ENCODE measurements at regions not wholly inside any gene's neighbourhood (a gene's known extent, or its start where the extent isn't known, plus 50 kb on each side); places are given as distances from the start of the nearest gene placed in this dataset.
A peak's percentile ranks its signal among the peaks of the same experiment; 100 is the strongest.
"Not testable (repeated sequence)": the region's sequence is repeated elsewhere in the genome, so short reads cannot be mapped to it uniquely, and the experiment has no call there.

DNA sequence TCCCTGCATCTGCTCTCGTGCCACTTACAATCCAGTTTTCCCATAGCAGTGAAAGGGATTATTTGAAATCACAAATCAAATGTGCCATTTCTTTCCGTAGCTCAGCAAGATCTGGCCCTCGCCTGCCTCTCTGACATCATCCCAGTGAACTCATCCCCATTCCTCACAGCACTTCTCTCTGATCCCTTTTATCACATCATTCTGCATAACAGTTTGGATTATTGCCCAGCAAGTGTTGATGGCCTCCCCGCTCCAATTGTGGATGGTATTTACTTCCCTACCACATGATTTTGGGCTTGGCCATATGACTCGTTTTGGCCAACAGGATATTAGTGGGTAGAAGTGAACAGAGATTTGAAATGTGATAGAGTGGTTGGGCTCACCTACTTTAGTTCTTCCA, 185.0 kb downstream of the NPIPA7 start:
- not testable (repeated sequence) for DNase-seq

DNA sequence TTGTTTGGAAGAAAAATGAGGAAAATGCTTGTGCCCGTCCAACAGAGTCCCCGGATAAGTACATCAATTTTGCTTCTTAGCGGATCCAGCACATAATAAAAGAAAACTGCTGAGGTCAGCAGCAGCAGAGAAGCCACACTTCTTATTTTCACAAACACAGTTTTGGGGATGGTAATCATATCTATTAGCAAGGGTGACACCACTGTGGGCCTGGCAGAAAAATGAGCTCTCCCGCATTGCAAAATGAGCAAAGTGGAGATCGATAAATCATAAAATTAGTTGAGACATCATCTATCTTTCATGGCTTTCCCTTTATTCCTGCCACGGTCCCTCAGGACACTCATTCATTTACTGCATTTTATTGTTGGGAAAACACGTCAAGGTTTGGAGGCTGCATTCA, 186.4 kb downstream of the NPIPA7 start:
- DNase-seq: not testable (repeated sequence)

DNA sequence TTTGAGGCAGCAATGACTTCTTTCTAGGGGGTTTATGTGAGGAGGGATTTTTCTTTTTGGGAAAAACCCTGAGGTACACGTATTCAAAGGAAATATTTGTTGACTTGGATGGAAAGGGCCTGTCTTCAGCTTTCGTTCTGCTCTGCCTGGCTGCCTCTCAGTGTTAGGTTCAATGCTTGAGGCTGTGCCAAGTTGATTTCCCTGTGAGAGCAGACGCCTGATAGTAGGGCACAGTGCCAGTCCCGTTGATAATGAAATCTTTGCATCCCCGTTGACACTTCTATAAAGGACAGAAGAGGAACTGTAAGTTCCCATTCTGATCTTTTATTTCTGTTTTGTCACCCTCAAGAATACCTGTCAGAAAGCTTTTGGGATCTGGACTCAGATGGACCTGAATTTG, 191.1 kb downstream of the NPIPA7 start:
- DNase-seq: not testable (repeated sequence)

DNA sequence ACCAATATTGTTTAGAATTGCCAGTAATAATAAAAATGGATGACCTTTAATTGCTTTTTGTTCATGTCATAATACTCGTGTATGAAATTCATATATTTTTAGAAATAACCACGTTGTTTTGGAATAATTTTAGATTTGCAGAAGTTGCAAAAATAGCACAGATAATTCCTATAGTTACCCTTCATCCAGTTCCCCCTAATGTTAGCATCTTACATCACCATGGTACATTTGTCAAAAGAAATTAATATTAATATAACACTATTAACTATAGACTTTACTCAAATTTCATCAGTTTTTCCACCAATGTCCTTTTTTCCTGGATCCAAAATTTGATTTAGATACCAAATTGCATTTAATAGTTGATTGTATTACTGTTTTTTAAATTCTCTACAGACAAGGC, 191.9 kb downstream of the NPIPA7 start:
- DNase-seq: not testable (repeated sequence)

DNA sequence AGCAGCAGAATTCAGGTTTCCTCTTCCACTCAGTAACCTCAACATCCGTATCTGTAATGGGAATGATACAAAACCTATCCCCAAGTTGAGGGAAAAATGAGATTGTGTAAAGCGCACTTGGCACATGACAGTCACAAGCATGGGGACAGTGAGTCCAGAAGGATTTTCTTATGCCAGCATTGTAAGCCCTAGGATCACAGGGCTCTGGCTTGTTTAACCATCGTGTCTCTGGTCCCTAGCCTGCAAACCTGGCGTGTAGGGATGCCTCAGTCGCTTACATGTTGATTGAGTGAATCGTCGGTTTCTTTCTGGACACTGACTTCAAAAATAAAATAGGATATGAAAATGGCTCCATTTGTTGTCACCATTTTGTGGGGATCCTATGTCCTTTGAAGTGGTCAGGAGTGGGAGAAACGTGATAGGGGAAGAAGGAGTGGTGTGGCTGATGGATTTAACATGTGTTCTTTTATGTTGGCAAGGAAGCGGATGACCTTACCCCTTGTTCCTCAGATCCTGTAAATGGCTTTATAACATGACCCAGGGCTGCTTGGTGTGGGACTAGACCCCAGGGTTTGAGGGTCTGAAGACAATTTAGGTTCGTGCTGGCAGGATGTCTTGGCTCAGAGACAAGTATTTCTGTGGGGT, 193.3 kb downstream of the NPIPA7 start:
- not testable (repeated sequence) for DNase-seq

DNA sequence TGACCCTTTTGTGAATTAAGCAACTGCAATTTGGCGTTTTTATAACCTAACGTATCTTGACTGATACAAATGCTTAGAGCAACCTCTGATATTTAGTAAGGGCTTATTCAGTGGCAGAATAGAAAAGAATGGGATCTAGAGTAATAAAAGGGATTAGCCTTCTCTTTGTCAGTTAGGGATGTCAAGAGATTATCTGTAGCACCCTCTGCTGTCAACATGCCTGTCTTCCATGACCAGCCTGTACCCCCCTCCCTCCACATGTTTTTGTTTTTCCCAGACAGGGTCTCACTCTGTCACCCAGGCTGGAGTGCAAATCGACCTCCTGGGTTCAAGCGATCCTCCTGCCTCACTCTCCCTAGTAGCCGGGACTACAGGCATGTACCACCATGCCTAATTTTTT, 198.1 kb downstream of the NPIPA7 start:
- DNase-seq: not testable (repeated sequence)

DNA sequence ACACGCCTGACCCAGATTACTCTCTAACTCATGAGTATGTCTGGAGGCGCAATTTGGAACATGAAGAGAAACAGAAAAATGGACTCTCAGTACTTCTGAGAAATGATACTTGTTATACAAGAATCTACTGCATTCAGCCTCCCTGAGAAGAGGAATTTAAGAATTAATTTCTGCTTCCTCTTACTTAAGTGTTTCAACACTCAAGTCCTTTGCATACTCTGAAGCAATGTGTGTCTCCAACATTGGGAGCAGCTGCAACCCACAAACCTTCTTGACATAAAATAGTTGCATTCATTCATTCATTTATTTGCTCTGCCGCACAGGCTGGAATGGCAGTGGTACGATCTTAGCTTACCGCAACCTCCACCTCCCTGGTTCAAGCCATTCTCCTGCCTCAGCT, 199.8 kb downstream of the NPIPA7 start:
- no peak for DNase-seq

DNA sequence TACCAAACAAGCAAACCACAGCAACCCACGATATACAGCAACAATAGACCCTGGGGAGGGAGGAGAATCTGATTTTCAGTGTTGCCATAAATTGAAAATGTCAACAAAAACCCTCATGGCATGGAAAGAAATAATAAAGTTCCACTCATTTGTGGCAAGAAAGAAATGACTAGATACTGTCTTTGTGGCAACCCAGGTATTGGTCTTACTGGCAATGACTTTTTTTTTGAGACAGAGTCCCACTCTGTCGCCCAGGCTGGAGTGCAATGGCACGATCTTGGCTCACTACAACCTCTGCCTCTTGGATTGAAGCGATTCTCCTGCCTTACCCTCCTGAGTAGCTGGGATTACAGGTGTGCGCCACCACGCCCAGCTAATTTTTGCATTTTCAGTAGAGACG, 204.0 kb downstream of the NPIPA7 start:
- DNase-seq: not testable (repeated sequence)

DNA sequence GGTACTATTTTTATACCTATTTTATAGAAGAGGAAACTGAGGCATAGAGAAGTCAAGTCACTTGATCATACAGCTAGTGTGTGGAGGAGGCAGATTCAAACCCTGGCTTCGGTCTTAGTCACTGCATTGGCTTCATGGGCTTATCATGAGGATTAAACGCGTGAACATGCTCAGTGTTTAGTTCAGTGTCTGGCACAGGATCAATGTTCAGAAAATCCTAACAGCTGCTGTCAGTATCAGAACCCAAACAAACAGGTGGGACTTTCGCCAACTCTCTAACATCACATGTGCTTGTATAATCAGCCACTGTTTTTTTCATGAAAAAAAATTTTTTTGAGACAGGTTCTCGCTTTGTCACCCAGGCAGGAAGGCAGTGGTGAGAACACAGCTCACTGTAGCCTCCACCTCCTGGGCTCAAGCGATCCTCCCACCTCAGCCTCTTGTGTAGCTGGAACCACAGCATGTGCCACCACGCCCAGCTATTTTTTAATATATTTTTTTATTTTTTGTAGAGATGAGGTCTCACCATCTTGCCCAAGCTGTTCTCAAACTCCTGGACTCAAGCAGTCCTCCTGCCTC, 207.2 kb downstream of the NPIPA7 start:
- not testable (repeated sequence) for DNase-seq

DNA sequence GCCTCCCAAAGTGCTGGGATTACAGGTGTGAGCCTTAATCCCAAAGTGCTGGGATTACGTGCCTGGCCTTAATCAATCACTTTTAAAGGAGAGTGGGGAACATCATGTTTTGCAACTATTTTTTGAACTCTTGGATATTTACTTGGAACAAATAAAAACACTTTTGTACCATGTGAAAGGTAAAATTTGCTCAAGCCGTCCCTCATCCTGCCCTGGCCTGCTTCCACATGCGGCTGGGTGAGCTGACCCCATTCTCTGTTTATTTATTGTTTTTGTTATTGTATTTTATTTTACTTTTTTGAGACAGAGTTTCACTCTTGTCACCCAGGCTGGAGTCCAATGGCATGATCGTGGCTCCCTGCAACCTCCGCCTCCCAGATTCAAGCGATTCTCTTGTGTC, 208.0 kb downstream of the NPIPA7 start:
- DNase-seq: not testable (repeated sequence)

DNA sequence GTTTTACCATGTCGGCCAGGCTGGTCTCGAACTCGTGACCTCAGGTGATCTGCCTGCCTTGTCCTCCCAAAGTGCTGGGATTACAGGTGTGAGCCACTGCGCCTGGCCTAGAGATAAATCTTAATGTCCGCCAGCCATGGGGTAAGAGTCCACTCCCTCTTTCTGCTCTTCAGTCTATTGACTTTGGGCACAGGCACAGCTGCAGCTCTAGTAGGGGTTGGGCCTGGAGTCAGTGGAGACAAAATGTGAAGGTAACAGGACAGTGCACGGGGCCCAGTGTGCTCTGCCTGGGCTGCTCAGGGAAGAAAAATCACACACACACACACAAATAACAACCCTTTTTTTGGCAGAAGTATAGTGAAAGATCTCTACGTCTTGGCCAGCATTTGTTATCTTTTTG, 209.5 kb downstream of the NPIPA7 start:
- DNase-seq: not testable (repeated sequence)

DNA sequence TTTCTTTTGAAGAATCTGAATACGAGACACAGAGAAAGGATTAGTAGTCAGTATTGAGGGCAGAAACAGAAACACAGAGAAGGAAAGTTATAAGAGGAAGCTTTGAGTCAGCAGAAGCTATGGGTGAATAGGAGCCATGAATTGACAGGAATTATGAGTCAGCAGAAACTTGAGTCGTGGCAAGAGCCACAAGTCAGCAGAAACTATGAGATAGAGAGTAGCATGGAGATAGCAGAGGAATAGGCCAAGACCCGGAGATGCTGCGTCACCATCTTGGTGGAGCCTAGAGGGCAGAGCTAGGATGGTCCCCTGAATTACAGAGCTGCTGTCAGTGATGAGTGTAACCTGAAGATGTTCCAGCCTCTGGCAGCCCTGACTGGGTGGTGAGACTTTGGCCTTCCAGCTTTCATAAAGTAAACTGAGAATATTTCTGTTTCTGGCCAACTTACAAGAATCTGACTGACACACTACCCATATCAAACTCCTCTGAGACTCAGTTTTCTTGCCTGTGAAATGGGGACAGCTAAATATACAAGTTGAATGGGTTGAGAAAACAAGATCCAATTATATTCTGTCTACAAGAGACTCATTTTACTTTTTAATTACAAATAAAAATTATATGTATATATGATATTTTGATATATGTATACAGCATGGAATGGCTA, 211.8 kb downstream of the NPIPA7 start:
- not testable (repeated sequence) for DNase-seq

DNA sequence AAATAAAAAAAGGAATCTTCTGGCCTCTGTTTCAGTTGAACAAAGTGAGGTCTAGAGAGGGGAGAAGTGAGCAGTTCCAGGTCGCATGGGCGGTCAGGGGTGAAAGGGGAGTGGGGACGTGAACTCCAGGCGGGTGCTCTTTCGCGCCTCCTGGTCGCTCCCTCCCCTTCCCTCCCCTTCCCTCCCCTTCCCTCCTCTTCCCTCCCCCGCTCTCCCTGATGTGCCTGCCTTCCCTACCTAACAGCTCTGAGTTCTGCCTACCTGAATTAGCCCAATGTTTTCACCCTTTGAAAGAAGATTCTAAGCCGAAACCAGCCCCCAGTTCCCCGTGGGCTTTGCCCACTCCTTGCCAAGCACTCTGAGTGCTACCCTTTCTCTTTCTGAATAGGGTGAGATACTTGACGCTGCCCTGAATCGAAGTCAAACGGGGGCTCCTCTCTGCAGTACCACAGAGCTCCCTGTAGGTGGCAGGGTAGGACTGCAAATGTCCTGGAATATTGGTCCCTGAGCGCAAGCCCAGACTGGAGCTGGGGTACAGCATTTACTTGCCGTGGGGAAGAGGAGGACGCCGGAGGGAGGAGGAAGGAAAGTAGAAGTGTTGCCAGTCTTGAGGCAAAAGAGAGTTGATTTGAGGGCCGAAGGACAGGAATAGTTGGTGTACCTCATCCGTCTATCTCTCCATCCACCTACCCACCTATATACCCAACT, 214.4 kb downstream of the NPIPA7 start:
- peak; percentile 48 for DNase-seq

DNA sequence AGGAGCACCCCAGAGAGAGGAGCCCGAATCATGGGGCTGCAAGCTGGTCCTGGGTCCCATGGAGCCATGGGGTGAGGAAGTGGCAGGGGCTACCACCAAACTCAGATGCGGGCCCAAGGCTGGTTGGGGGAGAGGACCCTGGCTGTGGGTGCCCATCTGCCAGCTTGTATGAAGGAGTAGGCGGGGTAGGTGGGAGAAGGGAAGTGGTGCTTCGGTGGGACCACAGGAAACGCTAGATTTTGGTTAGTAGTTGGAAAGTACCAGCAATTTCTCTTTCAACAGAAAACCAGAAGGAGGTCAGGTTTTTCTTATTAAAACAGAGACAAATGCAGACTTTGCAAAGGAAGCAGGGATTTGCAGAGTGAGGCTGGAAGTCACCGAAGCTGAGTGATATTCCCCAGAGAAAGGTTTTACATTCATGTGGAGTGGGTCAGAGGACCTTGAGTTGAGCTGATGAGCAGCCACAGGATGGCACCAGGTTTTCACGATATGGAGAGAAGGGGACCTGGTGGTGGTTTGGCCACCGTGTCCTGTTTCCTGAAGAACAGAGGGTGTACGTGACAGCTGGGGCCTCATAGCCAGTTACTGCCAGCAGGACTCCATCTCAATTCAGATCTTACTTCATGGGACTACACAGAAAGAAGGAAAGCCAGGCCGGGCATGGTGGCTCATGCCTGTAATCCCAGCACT, 216.2 kb downstream of the NPIPA7 start:
- not testable (repeated sequence) for DNase-seq

DNA sequence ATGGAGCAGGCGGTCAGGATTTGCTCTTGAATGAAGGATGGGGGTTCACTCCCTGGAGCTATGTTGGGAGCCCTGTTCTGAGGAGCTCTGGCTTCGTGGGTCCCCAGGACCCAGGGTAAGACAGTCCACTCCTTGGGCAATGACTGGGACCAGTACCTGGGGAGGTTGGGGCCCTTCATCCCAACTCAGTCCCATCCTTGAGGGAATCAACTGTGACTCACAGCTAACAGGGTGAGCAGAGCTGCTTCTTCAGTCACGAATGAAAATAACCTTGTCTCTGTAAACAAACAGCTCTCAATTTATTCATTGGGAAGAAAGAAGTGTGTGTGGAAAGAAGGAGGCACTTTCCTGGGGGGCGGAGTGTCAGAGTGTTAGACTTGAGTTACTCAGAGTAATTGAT, 222.3 kb downstream of the NPIPA7 start:
- not testable (repeated sequence) for DNase-seq

DNA sequence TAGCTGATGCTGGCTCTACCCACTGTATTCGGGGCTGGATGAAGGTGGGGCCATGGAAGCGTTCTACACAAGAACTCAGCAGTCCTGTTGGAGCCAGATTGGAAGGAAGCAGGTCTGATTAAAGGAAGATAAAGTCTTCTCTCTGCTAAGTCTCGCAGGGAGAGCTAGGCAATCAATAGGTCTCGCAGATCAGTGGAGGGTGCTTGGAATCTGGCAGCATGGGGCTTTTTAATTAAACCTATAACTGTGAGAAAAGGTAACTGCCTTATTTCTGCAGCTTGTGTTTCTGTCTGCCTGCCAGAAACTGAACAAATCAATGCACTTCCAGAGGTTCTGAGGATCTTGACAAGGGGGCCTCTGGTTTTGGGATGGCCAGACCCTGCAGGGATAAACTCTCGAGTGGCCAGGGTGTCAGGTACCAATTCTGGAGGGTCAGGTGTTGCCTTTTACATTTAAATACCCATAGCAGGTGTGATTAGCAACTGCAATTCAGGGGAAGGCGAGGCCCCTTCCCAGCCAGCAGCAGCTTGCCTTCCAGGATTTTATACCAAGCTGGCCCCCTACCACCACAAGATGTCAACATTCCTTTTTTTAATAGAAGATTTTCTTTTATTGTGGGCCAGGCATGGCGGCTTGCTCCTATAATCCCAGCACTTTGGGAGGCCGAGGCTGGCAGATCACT, 228.6 kb downstream of the NPIPA7 start:
- not testable (repeated sequence) for DNase-seq

DNA sequence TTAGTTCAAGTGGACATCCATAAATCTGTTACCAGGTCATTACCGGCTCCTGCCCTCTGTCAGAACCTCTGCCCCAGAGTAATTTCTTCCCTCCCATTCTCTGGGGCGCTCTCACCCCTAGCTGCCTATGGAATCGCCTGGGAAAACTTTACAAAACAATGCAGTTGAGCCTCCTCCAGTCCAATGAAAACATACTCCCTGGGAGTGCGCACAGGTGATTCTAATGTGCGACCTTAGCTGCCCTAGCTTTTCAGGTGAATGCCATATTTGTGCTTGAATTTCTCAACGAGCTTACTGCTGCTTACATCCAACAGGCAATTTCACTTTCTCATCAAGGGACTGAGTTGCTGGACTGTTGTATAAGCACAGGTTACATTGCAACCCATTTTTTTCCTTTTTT, 230.7 kb downstream of the NPIPA7 start:
- not testable (repeated sequence) for DNase-seq

DNA sequence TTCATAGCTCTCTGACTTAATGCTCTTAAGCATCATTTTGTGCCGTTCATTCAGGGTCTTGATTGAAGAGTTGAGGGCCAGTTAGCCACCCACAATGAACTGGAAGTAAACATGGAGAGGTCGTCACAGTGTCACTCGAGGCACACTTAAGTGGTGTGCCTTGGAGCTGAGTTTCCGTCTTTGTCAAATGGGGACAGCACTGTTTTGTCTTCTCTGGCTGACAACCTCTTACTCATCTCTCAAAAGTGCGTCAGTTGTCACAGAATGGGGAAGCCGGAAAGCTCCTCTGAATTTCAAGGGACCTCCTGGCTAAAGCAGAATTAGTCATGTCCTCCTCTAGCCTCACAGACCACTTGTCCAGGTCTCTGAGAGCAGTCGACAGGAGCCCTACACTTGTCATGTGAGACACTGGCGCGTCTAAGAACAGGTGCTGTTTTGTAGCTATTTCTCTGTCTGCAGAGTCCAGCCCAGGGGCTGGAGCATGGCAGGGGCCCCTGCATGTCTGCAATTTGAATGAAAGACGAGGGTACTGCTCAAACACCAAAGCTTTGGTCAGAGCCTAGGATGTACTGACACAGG, 231.5 kb downstream of the NPIPA7 start:
- DNase-seq: not testable (repeated sequence)

DNA sequence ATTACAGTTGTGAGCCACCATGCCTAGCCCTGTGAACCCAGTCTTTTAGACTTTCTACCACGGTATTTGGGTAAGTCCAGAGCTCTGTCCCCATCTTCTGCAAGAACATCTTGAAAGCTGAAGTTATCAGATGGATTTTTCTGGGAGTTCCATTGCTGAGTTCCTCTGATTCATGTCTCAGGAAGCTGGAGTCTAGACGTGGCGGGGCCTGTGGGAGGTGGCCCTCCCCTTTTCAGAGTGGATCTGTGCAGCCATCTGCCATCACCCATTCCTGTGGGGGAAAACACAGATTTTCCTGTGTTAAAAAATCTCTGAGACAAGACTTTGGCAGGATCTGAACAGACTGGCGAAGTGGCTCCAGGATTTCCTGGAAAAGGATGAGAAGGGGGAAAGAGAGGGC, 234.3 kb downstream of the NPIPA7 start:
- not testable (repeated sequence) for DNase-seq

DNA sequence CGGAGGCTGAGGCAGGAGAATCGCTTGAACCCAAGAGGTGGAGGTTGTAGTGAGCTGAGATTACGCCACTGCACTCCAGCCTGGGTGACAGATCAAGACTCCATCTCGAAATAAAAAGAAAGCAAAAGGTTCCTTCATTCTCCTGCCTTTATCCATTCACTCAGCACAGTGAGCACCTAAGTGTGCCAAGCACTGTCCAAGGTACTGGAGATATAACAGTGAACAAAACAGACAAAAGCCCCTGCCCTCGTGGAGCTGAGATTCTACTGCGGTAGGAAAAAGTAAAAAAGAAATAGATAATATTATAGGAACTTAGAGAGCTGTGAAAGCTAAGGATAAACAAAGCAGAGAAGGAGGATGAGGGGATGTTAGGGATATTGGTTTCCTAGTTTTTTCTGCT, 235.5 kb downstream of the NPIPA7 start:
- DNase-seq: not testable (repeated sequence)

DNA sequence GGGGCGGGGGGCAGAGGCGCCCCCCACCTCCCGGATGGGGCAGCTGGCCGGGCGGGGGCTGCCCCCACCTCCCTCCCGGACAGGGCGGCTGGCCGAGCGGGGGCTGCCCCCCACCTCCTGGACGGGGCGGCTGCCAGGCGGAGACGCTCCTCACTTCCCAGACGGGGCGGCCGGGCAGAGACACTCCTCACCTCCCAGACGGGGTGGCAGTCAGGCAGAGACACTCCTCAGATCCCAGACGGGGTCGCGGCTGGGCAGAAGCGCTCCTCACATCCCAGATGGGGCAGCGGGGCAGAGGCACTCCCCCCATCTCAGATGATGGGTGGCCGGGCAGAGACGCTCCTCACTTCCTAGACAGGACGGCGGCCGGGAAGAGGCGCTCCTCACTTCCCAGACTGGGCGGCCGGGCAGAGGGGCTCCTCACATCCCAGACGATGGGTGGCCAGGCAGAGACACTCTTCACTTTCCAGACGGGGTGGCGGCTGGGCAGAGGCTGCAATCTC, 240.1 kb downstream of the NPIPA7 start:
- DNase-seq: not testable (repeated sequence)

DNA sequence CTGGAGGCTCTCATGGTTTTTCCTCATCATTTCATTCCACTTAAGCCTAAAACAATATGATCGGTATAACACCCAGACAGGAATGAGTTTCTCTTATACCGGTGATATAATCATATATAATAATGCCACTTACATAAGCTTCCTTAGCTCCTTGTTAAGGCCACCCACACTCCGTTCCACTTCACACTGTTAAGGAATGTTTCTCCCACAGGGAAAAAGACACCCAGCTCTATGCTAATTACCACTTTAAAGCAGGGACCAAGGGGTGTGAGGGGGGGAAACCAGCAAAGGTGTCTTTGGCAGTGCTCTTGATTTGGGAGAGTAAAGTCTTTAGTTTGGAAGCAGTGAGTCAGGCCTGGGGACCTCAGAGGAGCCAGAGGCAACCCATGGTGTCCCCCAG, 245.4 kb downstream of the NPIPA7 start:
- not testable (repeated sequence) for DNase-seq

Measured in activated naive CD4-positive, alpha-beta T cell treated with Interleukin-2 at 50 U/mL for 16 hours (primary cell).